ENCODE measurements at regions not wholly inside any gene's neighbourhood (a gene's known extent, or its start where the extent isn't known, plus 50 kb on each side); places are given as distances from the start of the nearest gene placed in this dataset.

GRCh38 chr12:91633734-91634357, 451.2 kb upstream of the DCN start:
- no peak overlapping the region for H3K4me3 ChIP-seq (IDR thresholded peaks at IDR 0.05; ENCODE audit: insufficient read depth, low read depth, low read length)
- H3K27me3 ChIP-seq (ENCODE audit: insufficient read depth, low read depth): no peaks in the 10 kb centered on the region
- no peak for TF ChIP-seq CTCF (conservative IDR thresholded peaks at IDR 0.05; ENCODE audit: low read depth, low read length)
- H3K36me3 ChIP-seq (ENCODE audit: insufficient read depth): no peaks in the 10 kb centered on the region
- no peak overlapping the region for H3K27ac ChIP-seq
- no peak overlapping the region for H2AFZ ChIP-seq (ENCODE audit: low read depth)
- H3K9ac ChIP-seq: no peak overlapping the region
- no peak overlapping the region for H3K4me2 ChIP-seq
- H3K79me2 ChIP-seq (ENCODE audit: insufficient read depth, low read depth): no peaks in the 10 kb centered on the region
- no peaks in the 10 kb centered on the region for H3K4me1 ChIP-seq (ENCODE audit: low read depth, poor library complexity, severe bottlenecking)
- H4K20me1 ChIP-seq (ENCODE audit: insufficient read depth): no peaks in the 10 kb centered on the region

GRCh38 chr12:91633206-91633605, 450.6 kb upstream of the DCN start:
- Histone ChIP-seq H3K79me2 (ENCODE audit: insufficient read depth, low read depth) (no peaks in the 10 kb centered on the region), H3K4me3 (IDR thresholded peaks at IDR 0.05; ENCODE audit: insufficient read depth, low read depth, low read length) (no peak overlapping the region), H3K9ac (no peak overlapping the region), H2AFZ (ENCODE audit: low read depth) (no peak overlapping the region), H3K27ac (no peak overlapping the region), H4K20me1 (ENCODE audit: insufficient read depth) (no peaks in the 10 kb centered on the region), H3K4me2 (no peak overlapping the region), H3K36me3 (ENCODE audit: insufficient read depth) (no peaks in the 10 kb centered on the region), H3K27me3 (ENCODE audit: insufficient read depth, low read depth) (no peaks in the 10 kb centered on the region), H3K4me1 (ENCODE audit: low read depth, poor library complexity, severe bottlenecking) (no peaks in the 10 kb centered on the region)
- TF ChIP-seq CTCF (conservative IDR thresholded peaks at IDR 0.05; ENCODE audit: low read depth, low read length): no peak

- no peak overlapping the region for H3K27ac ChIP-seq
- no peak overlapping the region for H3K4me3 ChIP-seq (IDR thresholded peaks at IDR 0.05; ENCODE audit: insufficient read depth, low read depth, low read length)
- H3K4me1 ChIP-seq (ENCODE audit: low read depth, poor library complexity, severe bottlenecking): no peaks in the 10 kb centered on the region
- no peak for TF ChIP-seq CTCF (conservative IDR thresholded peaks at IDR 0.05; ENCODE audit: low read depth, low read length)
- H3K79me2 ChIP-seq (ENCODE audit: insufficient read depth, low read depth): no peaks in the 10 kb centered on the region
- no peaks in the 10 kb centered on the region for H4K20me1 ChIP-seq (ENCODE audit: insufficient read depth)
- no peaks in the 10 kb centered on the region for H3K27me3 ChIP-seq (ENCODE audit: insufficient read depth, low read depth)
- H3K9ac ChIP-seq: no peak overlapping the region
- no peak overlapping the region for H2AFZ ChIP-seq (ENCODE audit: low read depth)
- no peak overlapping the region for H3K4me2 ChIP-seq
- H3K36me3 ChIP-seq (ENCODE audit: insufficient read depth): no peaks in the 10 kb centered on the region
These were observed 449.6 kb upstream of the DCN start for GRCh38 chr12:91632042-91632786.

GRCh38 chr12:91630596-91631293, 448.1 kb upstream of the DCN start:
- Histone ChIP-seq H3K79me2 (ENCODE audit: insufficient read depth, low read depth) (no peaks in the 10 kb centered on the region), H4K20me1 (ENCODE audit: insufficient read depth) (no peaks in the 10 kb centered on the region), H3K36me3 (ENCODE audit: insufficient read depth) (no peaks in the 10 kb centered on the region), H3K4me2 (no peak overlapping the region), H3K4me3 (IDR thresholded peaks at IDR 0.05; ENCODE audit: insufficient read depth, low read depth, low read length) (no peak overlapping the region), H2AFZ (ENCODE audit: low read depth) (no peak overlapping the region), H3K4me1 (ENCODE audit: low read depth, poor library complexity, severe bottlenecking) (no peaks in the 10 kb centered on the region), H3K9ac (no peak overlapping the region), H3K27me3 (ENCODE audit: insufficient read depth, low read depth) (no peaks in the 10 kb centered on the region), H3K27ac (no peak overlapping the region)
- TF ChIP-seq CTCF (conservative IDR thresholded peaks at IDR 0.05; ENCODE audit: low read depth, low read length): no peak

All from KMS-11 (cell line).